H1 (cell line): ENCODE measurements at regions not wholly inside any gene's neighbourhood (a gene's known extent, or its start where the extent isn't known, plus 50 kb on each side); places are given as distances from the start of the nearest gene placed in this dataset.

Experiments
- CTCF ChIA-PET: fragments of 300-600 bp; sonication (Branson Sonifier 250); formaldehyde crosslinking; loops from one replicate; lab custom pipeline; 2021; ENCODE audit not compliant: partially characterized antibody; lab: Charles Lee
- POLR2A ChIA-PET: fragments of 300-600 bp; sonication (Branson Sonifier 250); formaldehyde crosslinking; loops from one replicate; lab custom pipeline; 2021; ENCODE audit warnings: inconsistent platforms; ENCODE audit not compliant: partially characterized antibody; lab: Charles Lee
- DNase-seq, 2 experiments: peaks; one replicate each; pipeline versions ENCODE4 v3.0.0 to v3.0.0-alpha.2; 2010 to 2022; ENCODE audit warnings: low spot score in 2 of 2, low read depth in 1 of 2, mixed read lengths in 1 of 2
- FAIRE-seq: peaks from 2 replicates; lab custom pipeline; 2011; peaks lifted over from hg19 to GRCh38; lab: Jason Lieb, UNC
- H2AFZ ChIP-seq: 2 replicates; pipeline ENCODE4 v1.8.1; 2012; ENCODE audit warnings: low read length, inconsistent platforms
- H2AK5ac ChIP-seq: 2 replicates; pipeline ENCODE4 v1.6.1; 2013; ENCODE audit warnings: low read depth, low read length
- H2BK120ac ChIP-seq: replicated peaks from 2 replicates; pipeline ENCODE3; 2013; ENCODE audit warnings: low read depth, low read length, inconsistent platforms
- H2BK12ac ChIP-seq: 2 replicates; pipeline ENCODE4 v1.6.1; 2013; ENCODE audit warnings: low read depth, low read length
- H2BK15ac ChIP-seq: 2 replicates; pipeline ENCODE4 v1.6.1; 2013; ENCODE audit warnings: low read length
- H2BK20ac ChIP-seq: 2 replicates; pipeline ENCODE4 v1.6.1; 2013; ENCODE audit warnings: low read length
- H2BK5ac ChIP-seq: 2 replicates; pipeline ENCODE4 v1.6.1; 2013; ENCODE audit warnings: low read depth, low read length
- H3K14ac ChIP-seq: 2 replicates; pipeline ENCODE4 v1.6.1; 2013; ENCODE audit warnings: inconsistent platforms; ENCODE audit not compliant: insufficient read length
- H3K18ac ChIP-seq: 2 replicates; pipeline ENCODE4 v1.6.1; 2013; ENCODE audit warnings: low read length; ENCODE audit errors: extremely low read depth
- H3K23ac ChIP-seq: 2 replicates; pipeline ENCODE4 v1.6.1; 2013; ENCODE audit warnings: inconsistent platforms; ENCODE audit not compliant: insufficient read length
- H3K23me2 ChIP-seq: 2 replicates; pipeline ENCODE4 v1.6.1; 2013; ENCODE audit warnings: low read depth, low read length
- H3K27ac ChIP-seq: 2 replicates; pipeline ENCODE4 v1.6.1; 2011; ENCODE audit warnings: low read depth, low read length, inconsistent platforms
- H3K27me3 ChIP-seq, 4 experiments: replicated peaks in 1 of 4; 1 replicate in 1 of 4; 2 replicates in 3 of 4; pipeline versions ENCODE4 v1.6.1 to v1.8.1; 2011 to 2013; ENCODE audit warnings: low read length in 3 of 4, mild to moderate bottlenecking in 3 of 4, inconsistent platforms in 2 of 4, mixed read lengths in 2 of 4, moderate library complexity in 1 of 4; ENCODE audit not compliant: control insufficient read depth in 3 of 4, insufficient read depth in 3 of 4; ENCODE audit errors: extremely low read depth in 1 of 4
- H3K36me3 ChIP-seq, 4 experiments: 2 replicates each; pipeline versions ENCODE4 v1.6.1 to v1.8.1; 2011 to 2013; ENCODE audit warnings: mild to moderate bottlenecking in 4 of 4, low read length in 3 of 4, moderate library complexity in 2 of 4, control low read depth in 1 of 4, inconsistent platforms in 1 of 4; ENCODE audit not compliant: insufficient read depth in 4 of 4, control insufficient read depth in 2 of 4
- H3K4ac ChIP-seq: replicated peaks from 2 replicates; pipeline ENCODE3; 2013; ENCODE audit warnings: low read length, low read depth, mixed read lengths, inconsistent platforms; ENCODE audit not compliant: insufficient read length
- H3K4me1 ChIP-seq, 4 experiments: replicated peaks in 1 of 4; 1 replicate in 1 of 4; 2 replicates in 3 of 4; pipeline versions ENCODE4 v1.6.1 to v1.8.1; 2011 to 2013; ENCODE audit warnings: low read length in 3 of 4, inconsistent platforms in 2 of 4, mixed read lengths in 1 of 4; ENCODE audit not compliant: insufficient read depth in 4 of 4, control insufficient read depth in 3 of 4
- H3K4me2 ChIP-seq, 2 experiments: 2 replicates each; pipeline versions ENCODE4 v1.6.1 to v1.8.1; 2011 to 2013; ENCODE audit warnings: low read depth in 2 of 2, low read length in 2 of 2, control low read depth in 1 of 2, inconsistent platforms in 1 of 2, mild to moderate bottlenecking in 1 of 2; ENCODE audit not compliant: insufficient read depth in 1 of 2
- H3K4me3 ChIP-seq, 4 experiments: fragments of 200-600, 300-600 bp in 1 of 4; sonication (generic), shearing (Covaris generic), sonication (Bioruptor Twin) in 1 of 4; 2 replicates each; pipeline versions ENCODE4 v1.5.1 to v1.8.1; 2011 to 2016; ENCODE audit warnings: low read length in 4 of 4, low read depth in 3 of 4, control low read depth in 2 of 4, inconsistent platforms in 2 of 4, mild to moderate bottlenecking in 2 of 4, mixed read lengths in 1 of 4, moderate library complexity in 1 of 4; ENCODE audit not compliant: insufficient read depth in 2 of 4; ENCODE audit errors: extremely low read depth in 1 of 4
- H3K56ac ChIP-seq: replicated peaks from 2 replicates; pipeline ENCODE3; 2013; ENCODE audit warnings: low read depth, mild to moderate bottlenecking, mixed read lengths, low read length, inconsistent platforms; ENCODE audit not compliant: insufficient read length
- H3K79me1 ChIP-seq: 2 replicates; pipeline ENCODE4 v1.6.1; 2013; ENCODE audit warnings: low read depth, low read length, control low read depth
- H3K79me2 ChIP-seq, 2 experiments: 2 replicates each; pipeline versions ENCODE4 v1.6.1 to v1.8.1; 2012 to 2013; ENCODE audit warnings: low read length in 2 of 2, mild to moderate bottlenecking in 2 of 2, inconsistent platforms in 1 of 2; ENCODE audit not compliant: insufficient read depth in 2 of 2, control insufficient read depth in 1 of 2
- H3K9ac ChIP-seq, 4 experiments: replicated peaks in 1 of 4; 1 replicate in 1 of 4; 2 replicates in 3 of 4; pipeline versions ENCODE4 v1.6.1 to v1.8.1; 2011 to 2013; ENCODE audit warnings: low read depth in 3 of 4, low read length in 3 of 4, control low read depth in 2 of 4, mild to moderate bottlenecking in 2 of 4, moderate library complexity in 2 of 4, inconsistent platforms in 1 of 4; ENCODE audit errors: extremely low read depth in 1 of 4
- H3K9me3 ChIP-seq, 2 experiments: 2 replicates each; pipeline versions ENCODE4 v1.6.1 to v1.8.1; 2012 to 2013; ENCODE audit warnings: mild to moderate bottlenecking in 2 of 2, moderate library complexity in 2 of 2, control low read depth in 1 of 2, inconsistent platforms in 1 of 2, low read depth in 1 of 2, low read length in 1 of 2, mixed read lengths in 1 of 2; ENCODE audit not compliant: insufficient read depth in 2 of 2
- H4K20me1 ChIP-seq, 2 experiments: replicated peaks in 1 of 2; 2 replicates each; pipeline versions ENCODE3 to v1.8.1; 2011 to 2013; ENCODE audit warnings: inconsistent platforms in 2 of 2, low read length in 2 of 2, mild to moderate bottlenecking in 1 of 2; ENCODE audit not compliant: insufficient read depth in 2 of 2, control insufficient read depth in 1 of 2
- H4K5ac ChIP-seq: 2 replicates; pipeline ENCODE4 v1.6.1; 2013; ENCODE audit warnings: low read length, low read depth, mixed read lengths, inconsistent platforms; ENCODE audit not compliant: insufficient read length
- H4K8ac ChIP-seq: 2 replicates; pipeline ENCODE4 v1.8.0; 2013; ENCODE audit warnings: mild to moderate bottlenecking, moderate library complexity, low read length, inconsistent platforms; ENCODE audit not compliant: insufficient read depth; ENCODE audit errors: extremely low read depth
- H4K91ac ChIP-seq: replicated peaks from 2 replicates; pipeline ENCODE3; 2013; ENCODE audit warnings: low read length, mixed read lengths, inconsistent platforms; ENCODE audit not compliant: insufficient read length
- MAX ChIP-seq: IDR thresholded peaks from 2 replicates; pipeline ENCODE4 v1.6.1; 2012; ENCODE audit warnings: inconsistent platforms
- YY1 ChIP-seq: IDR thresholded peaks from 2 replicates; pipeline ENCODE4 v1.6.1; 2011; ENCODE audit warnings: low read depth, mild to moderate bottlenecking, low read length
- ZNF274 ChIP-seq: IDR thresholded peaks from 2 replicates; pipeline ENCODE4 v1.7.0; 2012; ENCODE audit warnings: low read length, borderline replicate concordance; ENCODE audit errors: extremely low read depth
- WGBS, 2 experiments: shearing (Covaris generic) in 1 of 2; methylation state at CpG; one replicate each; pipeline versions ENCODE4 v1.1.6 to v1.1.7; 2013 to 2015; ENCODE audit warnings: low lambda C conversion rate in 2 of 2, mixed read lengths in 2 of 2, inconsistent platforms in 1 of 2, low coverage in 1 of 2, missing lambda C conversion rate in 1 of 2; ENCODE audit not compliant: insufficient replicate concordance in 2 of 2, insufficient coverage in 1 of 2, insufficient read length in 1 of 2; ENCODE audit errors: extremely low coverage in 1 of 2, missing lambda C conversion rate in 1 of 2; 5-methylcytosine and 5-hydroxymethylcytosine counted together

- Histone ChIP-seq H2AK5ac (no peak overlapping the region), H2BK20ac (no peak overlapping the region), H4K5ac (no peak overlapping the region), H3K27me3 (peaks cover 0 to 1% (median 0%) of the 10 kb centered on the region in 4 experiments; a peak in 1 of 7 replicates), H3K27ac (no peak overlapping the region), H3K4me3 (no peak overlapping the region), H3K79me2 (no peaks in the 10 kb centered on the region), H4K91ac (no peak overlapping the region), H3K4me1 (no peaks in the 10 kb centered on the region), H3K23me2 (no peaks in the 10 kb centered on the region), H3K18ac (no peak overlapping the region), H3K9me3 (no peaks in the 10 kb centered on the region), H2BK5ac (no peak overlapping the region), H3K36me3 (no peaks in the 10 kb centered on the region), H2BK12ac (no peak overlapping the region), H4K8ac (no peak overlapping the region), H3K79me1 (no peaks in the 10 kb centered on the region), H4K20me1 (peaks cover 0 to 1% of the 10 kb centered on the region in 2 experiments), H2BK15ac (no peak overlapping the region), H2BK120ac (no peak overlapping the region), H3K9ac (no peak overlapping the region), H3K56ac (no peak overlapping the region), H3K4ac (no peak overlapping the region), H3K4me2 (no peak overlapping the region), H3K23ac (no peak overlapping the region), H2AFZ (no peak overlapping the region), H3K14ac (no peak overlapping the region)
- POLR2A ChIA-PET = no interaction called here
- FAIRE-seq (no peak), DNase-seq (no peak)
- no peak for TF ChIP-seq MAX
- no peak for TF ChIP-seq ZNF274
- TF ChIP-seq YY1 = no peak
- CTCF ChIA-PET = no interaction called here
- WGBS, 2 experiments = 88% methylated on average over 4 of the region's 4 CpGs; no CpG with 5 or more reads in 1 of the 2 experiments
These were observed 58.4 kb upstream of the ZC3H12C start for GRCh38 chr11:110034806-110035205.
